Loucy (cell line): ENCODE measurements at regions not wholly inside any gene's neighbourhood (a gene's known extent, or its start where the extent isn't known, plus 50 kb on each side); places are given as distances from the start of the nearest gene placed in this dataset.

Source experiments
- H2AFZ ChIP-seq: fragments of 200-600 bp; sonication (generic); 2 replicates; pipeline ENCODE4 v1.6.0; 2016; ENCODE audit warnings: antibody characterized with exemption, mild to moderate bottlenecking, low read length, moderate library complexity
- H3F3A ChIP-seq: fragments of 200-600 bp; 2 replicates; pipeline ENCODE4 v1.6.0; 2016; ENCODE audit warnings: antibody characterized with exemption, low read depth, mild to moderate bottlenecking
- H3K27me3 ChIP-seq: fragments of 200-600 bp; sonication (generic); 2 replicates; pipeline ENCODE4 v1.6.1; 2014; ENCODE audit warnings: low read length, mild to moderate bottlenecking; ENCODE audit not compliant: insufficient read depth, poor library complexity, severe bottlenecking
- H3K36me3 ChIP-seq: fragments of 200-600 bp; sonication (generic); 2 replicates; pipeline ENCODE4 v1.6.1; 2016; ENCODE audit warnings: low read length; ENCODE audit not compliant: insufficient read depth
- H3K4me1 ChIP-seq: fragments of 200-600 bp; sonication (generic); 2 replicates; pipeline ENCODE4 v1.5.1; 2014; ENCODE audit warnings: low read length, mild to moderate bottlenecking; ENCODE audit not compliant: insufficient read depth, poor library complexity, severe bottlenecking
- H3K4me2 ChIP-seq: fragments of 200-600 bp; sonication (generic); 2 replicates; pipeline ENCODE4 v1.6.0; 2014; ENCODE audit warnings: antibody characterized with exemption, low read length, low read depth, mild to moderate bottlenecking; ENCODE audit not compliant: poor library complexity, severe bottlenecking
- H3K4me3 ChIP-seq: fragments of 200-600 bp; sonication (generic); 2 replicates; pipeline ENCODE4 v1.5.1; 2014; ENCODE audit warnings: low read length, mild to moderate bottlenecking, mixed read lengths; ENCODE audit not compliant: poor library complexity, severe bottlenecking
- H3K79me2 ChIP-seq: fragments of 200-600 bp; sonication (generic); 2 replicates; pipeline ENCODE4 v1.6.1; 2014; ENCODE audit warnings: low read length; ENCODE audit not compliant: insufficient read depth
- H3K9ac ChIP-seq: fragments of 200-600 bp; sonication (generic); 2 replicates; pipeline ENCODE4 v1.6.0; 2014; ENCODE audit warnings: mild to moderate bottlenecking, low read depth, low read length, moderate library complexity; ENCODE audit not compliant: poor library complexity, severe bottlenecking
- H3K9me2 ChIP-seq: fragments of 200-600 bp; sonication (generic); replicated peaks from 2 replicates; pipeline ENCODE4 v1.6.1; 2016; ENCODE audit warnings: low read depth, low read length, mixed read lengths
- H3K9me3 ChIP-seq: fragments of 200-600 bp; sonication (generic); 2 replicates; pipeline ENCODE4 v1.6.1; 2014; ENCODE audit warnings: mild to moderate bottlenecking, antibody characterized with exemption, low read length, low read depth; ENCODE audit not compliant: insufficient read depth
- H4K20me1 ChIP-seq: fragments of 200-600 bp; sonication (generic); 2 replicates; pipeline ENCODE4 v1.6.0; 2014; ENCODE audit warnings: antibody characterized with exemption, low read length, mild to moderate bottlenecking; ENCODE audit not compliant: insufficient read depth, poor library complexity, severe bottlenecking
- CTCF ChIP-seq: fragments of 200-600 bp; sonication (generic); conservative IDR thresholded peaks from 2 replicates; pipeline ENCODE4 v1.5.1; 2014; ENCODE audit warnings: mild to moderate bottlenecking, antibody characterized with exemption, low read length
- EZH2phosphoT487 ChIP-seq: fragments of 200-600 bp; IDR thresholded peaks from 2 replicates; pipeline ENCODE4 v1.6.1; 2018; ENCODE audit warnings: antibody characterized with exemption, mild to moderate bottlenecking, moderate library complexity, borderline replicate concordance

- no peak for TF ChIP-seq EZH2phosphoT487
- no peaks in the 10 kb centered on the region for H3K79me2 ChIP-seq
- no peak overlapping the region for H3K4me2 ChIP-seq
- no peaks in the 10 kb centered on the region for H3F3A ChIP-seq
- no peaks in the 10 kb centered on the region for H4K20me1 ChIP-seq
- H2AFZ ChIP-seq, result no peak overlapping the region
- H3K9ac ChIP-seq, result no peak overlapping the region
- no peaks in the 10 kb centered on the region for H3K36me3 ChIP-seq
- no peak overlapping the region for H3K4me3 ChIP-seq
- H3K9me3 ChIP-seq, result no peaks in the 10 kb centered on the region
- no peaks in the 10 kb centered on the region for H3K9me2 ChIP-seq
- peaks cover 6% of the 10 kb centered on the region for H3K27me3 ChIP-seq
- H3K4me1 ChIP-seq, result no peaks in the 10 kb centered on the region
These were observed 214.6 kb upstream of the PRDM1 start for GRCh38 chr6:105871542-105871941.

GRCh38 chr6:105869835-105870440, 216.2 kb upstream of the PRDM1 start:
- Histone ChIP-seq H3K36me3 (no peaks in the 10 kb centered on the region), H3K27me3 (peaks cover 6% of the 10 kb centered on the region), H4K20me1 (no peaks in the 10 kb centered on the region), H3K4me2 (no peak overlapping the region), H3K79me2 (no peaks in the 10 kb centered on the region), H3K4me1 (no peaks in the 10 kb centered on the region), H3K9me2 (no peaks in the 10 kb centered on the region), H3K9ac (no peak overlapping the region), H3F3A (no peaks in the 10 kb centered on the region), H3K4me3 (no peak overlapping the region), H2AFZ (no peak overlapping the region), H3K9me3 (no peaks in the 10 kb centered on the region)
- TF ChIP-seq EZH2phosphoT487 (no peak), CTCF (no peak)

- Histone ChIP-seq H3K4me2 (no peak overlapping the region), H3F3A (no peaks in the 10 kb centered on the region), H3K4me3 (no peak overlapping the region), H3K36me3 (no peaks in the 10 kb centered on the region), H2AFZ (no peak overlapping the region), H3K4me1 (no peaks in the 10 kb centered on the region), H3K27me3 (peaks cover 6% of the 10 kb centered on the region), H3K9me3 (no peaks in the 10 kb centered on the region), H4K20me1 (no peaks in the 10 kb centered on the region), H3K9ac (no peak overlapping the region), H3K79me2 (no peaks in the 10 kb centered on the region), H3K9me2 (no peaks in the 10 kb centered on the region)
- no peak for TF ChIP-seq CTCF
- TF ChIP-seq EZH2phosphoT487, result no peak
These were observed 217.2 kb upstream of the PRDM1 start for GRCh38 chr6:105868823-105869460.

GRCh38 chr6:105867821-105868220, 218.3 kb upstream of the PRDM1 start:
- no peaks in the 10 kb centered on the region for H3K9me3 ChIP-seq
- no peaks in the 10 kb centered on the region for H4K20me1 ChIP-seq
- H3K4me1 ChIP-seq, result peaks cover 9% of the 10 kb centered on the region

More at GRCh38 chr6:105867821-105868220, 218.3 kb upstream of the PRDM1 start:
- H3K4me3 ChIP-seq, result no peak overlapping the region
- no peaks in the 10 kb centered on the region for H3K36me3 ChIP-seq
- H3K27me3 ChIP-seq, result peaks cover 6% of the 10 kb centered on the region
- H3K4me2 ChIP-seq, result no peak overlapping the region
- no peak overlapping the region for H2AFZ ChIP-seq
- TF ChIP-seq EZH2phosphoT487, result no peak
- no peak for TF ChIP-seq CTCF
- no peaks in the 10 kb centered on the region for H3K9me2 ChIP-seq
- no peaks in the 10 kb centered on the region for H3K79me2 ChIP-seq
- H3F3A ChIP-seq, result no peaks in the 10 kb centered on the region
- H3K9ac ChIP-seq, result no peak overlapping the region
